Tibial nerve (tissue), 4 donors: ENCODE measurements at regions not wholly inside any gene's neighbourhood (a gene's known extent, or its start where the extent isn't known, plus 50 kb on each side); places are given as distances from the start of the nearest gene placed in this dataset.

Experiments
- CTCF ChIP-seq, 5 experiments: fragments of 200-600 bp in 3 of 5; fragments of 450-650 bp in 2 of 5; sonication (generic) in 3 of 5; IDR thresholded peaks; one replicate each; pipeline ENCODE4 v1.5.1; 2016 to 2019; ENCODE audit warnings: antibody characterized with exemption in 5 of 5, mild to moderate bottlenecking in 3 of 5, moderate library complexity in 2 of 5
- EP300 ChIP-seq, 2 donors: sonication (generic); formaldehyde crosslinking; IDR thresholded peaks; one replicate each; pipeline ENCODE4 v1.6.1; 2017; ENCODE audit warnings: antibody characterized with exemption in 2 of 2, mild to moderate bottlenecking in 1 of 2
- POLR2A ChIP-seq, 2 donors: fragments of 450-650 bp; IDR thresholded peaks; one replicate each; pipeline ENCODE4 v1.6.1; 2017; ENCODE audit warnings: antibody characterized with exemption in 2 of 2, mild to moderate bottlenecking in 2 of 2, moderate library complexity in 2 of 2

- TF ChIP-seq CTCF (IDR thresholded peaks at IDR 0.05) (no peak), EP300 (IDR thresholded peaks at IDR 0.05) (no peak), POLR2A (IDR thresholded peaks at IDR 0.05) (no peak)
These were observed 131.1 kb upstream of the PDE10A start for GRCh38 chr6:165794179-165794601.
